ENCODE measurements at regions not wholly inside any gene's neighbourhood (a gene's known extent, or its start where the extent isn't known, plus 50 kb on each side); places are given as distances from the start of the nearest gene placed in this dataset.

DNA sequence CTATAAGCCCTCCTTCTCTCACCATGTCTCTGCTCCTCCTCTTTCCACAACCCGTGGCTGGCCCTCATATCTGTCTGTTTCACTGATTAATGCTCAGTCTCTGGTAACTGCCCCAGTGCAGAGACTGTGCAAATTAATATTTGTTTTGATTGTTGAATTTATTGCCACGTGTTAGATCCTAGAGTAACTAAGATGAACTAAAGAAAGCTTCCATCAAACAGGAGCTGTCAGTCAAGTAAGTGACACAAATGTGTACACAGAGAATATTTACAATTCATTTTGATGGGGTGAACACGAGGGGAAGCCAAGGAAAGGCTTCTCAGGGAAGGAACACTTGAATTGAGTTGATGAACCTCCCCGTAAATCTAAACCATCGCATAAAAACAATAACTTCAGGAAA is 182.5 kb downstream of the BAMBI start:
- H3K4me1 ChIP-seq, result no peaks in the 10 kb centered on the region
- no peak overlapping the region for H3K4me2 ChIP-seq (ENCODE audit: low read length)
- H3K27me3 ChIP-seq (ENCODE audit: control insufficient read depth, insufficient read depth, low read length), result no peaks in the 10 kb centered on the region
- no peaks in the 10 kb centered on the region for H3K9me3 ChIP-seq (ENCODE audit: control insufficient read depth, low read length)
- H3K4me3 ChIP-seq (ENCODE audit: low read depth, low read length), result no peak overlapping the region
- H3K79me2 ChIP-seq, result no peaks in the 10 kb centered on the region
- TF ChIP-seq, protein P1, sequence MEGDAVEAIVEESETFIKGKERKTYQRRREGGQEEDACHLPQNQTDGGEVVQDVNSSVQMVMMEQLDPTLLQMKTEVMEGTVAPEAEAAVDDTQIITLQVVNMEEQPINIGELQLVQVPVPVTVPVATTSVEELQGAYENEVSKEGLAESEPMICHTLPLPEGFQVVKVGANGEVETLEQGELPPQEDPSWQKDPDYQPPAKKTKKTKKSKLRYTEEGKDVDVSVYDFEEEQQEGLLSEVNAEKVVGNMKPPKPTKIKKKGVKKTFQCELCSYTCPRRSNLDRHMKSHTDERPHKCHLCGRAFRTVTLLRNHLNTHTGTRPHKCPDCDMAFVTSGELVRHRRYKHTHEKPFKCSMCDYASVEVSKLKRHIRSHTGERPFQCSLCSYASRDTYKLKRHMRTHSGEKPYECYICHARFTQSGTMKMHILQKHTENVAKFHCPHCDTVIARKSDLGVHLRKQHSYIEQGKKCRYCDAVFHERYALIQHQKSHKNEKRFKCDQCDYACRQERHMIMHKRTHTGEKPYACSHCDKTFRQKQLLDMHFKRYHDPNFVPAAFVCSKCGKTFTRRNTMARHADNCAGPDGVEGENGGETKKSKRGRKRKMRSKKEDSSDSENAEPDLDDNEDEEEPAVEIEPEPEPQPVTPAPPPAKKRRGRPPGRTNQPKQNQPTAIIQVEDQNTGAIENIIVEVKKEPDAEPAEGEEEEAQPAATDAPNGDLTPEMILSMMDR (IDR thresholded peaks at IDR 0.05), result no peak
- H3K9ac ChIP-seq, result no peak overlapping the region
- no peak overlapping the region for H2AFZ ChIP-seq
- H3K36me3 ChIP-seq (ENCODE audit: control insufficient read depth, insufficient read depth, low read length), result no peaks in the 10 kb centered on the region
- H3K27ac ChIP-seq, result no peak overlapping the region

GRCh38 chr10:28862219-28862618 is 184.9 kb downstream of the BAMBI start:
- H3K27me3 ChIP-seq (ENCODE audit: control insufficient read depth, insufficient read depth, low read length), result no peaks in the 10 kb centered on the region
- H3K9ac ChIP-seq, result no peak overlapping the region
- H3K4me1 ChIP-seq, result no peaks in the 10 kb centered on the region
- H3K4me3 ChIP-seq (ENCODE audit: low read depth, low read length), result no peak overlapping the region
- no peaks in the 10 kb centered on the region for H3K79me2 ChIP-seq
- no peaks in the 10 kb centered on the region for H3K9me3 ChIP-seq (ENCODE audit: control insufficient read depth, low read length)
- H3K27ac ChIP-seq, result no peak overlapping the region
- no peak overlapping the region for H2AFZ ChIP-seq
- no peaks in the 10 kb centered on the region for H3K36me3 ChIP-seq (ENCODE audit: control insufficient read depth, insufficient read depth, low read length)
- TF ChIP-seq, protein P1 (IDR thresholded peaks at IDR 0.05), result no peak
- no peak overlapping the region for H3K4me2 ChIP-seq (ENCODE audit: low read length)

DNA sequence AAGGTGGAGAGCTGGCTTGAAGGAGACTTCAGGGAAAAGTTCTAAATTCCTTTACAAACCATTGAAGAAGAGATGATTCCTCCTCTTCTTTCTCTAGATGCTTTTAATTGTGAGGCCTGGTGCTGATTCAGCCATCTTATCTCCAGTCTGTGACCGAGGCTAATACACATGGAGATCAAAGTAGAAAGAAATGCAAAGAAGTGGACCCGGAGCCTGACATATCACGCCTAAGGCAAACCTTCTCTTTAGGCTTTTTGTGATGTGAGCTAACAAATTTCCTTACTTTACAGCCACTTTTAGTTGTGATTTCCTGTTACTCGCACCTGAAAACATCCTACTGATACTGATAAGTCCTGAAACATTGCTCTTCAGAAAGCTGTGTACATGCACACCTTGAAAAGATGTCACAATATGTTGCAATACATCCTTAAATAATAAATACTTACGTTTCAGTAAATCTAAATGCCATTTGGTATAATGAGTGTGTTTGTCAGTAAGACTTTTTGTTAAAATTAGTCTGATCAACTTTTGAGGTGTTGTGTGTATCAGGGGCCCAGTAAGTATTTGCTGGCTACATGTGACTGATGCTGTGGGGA is 192.4 kb downstream of the BAMBI start:
- Histone ChIP-seq H3K9me3 (ENCODE audit: control insufficient read depth, low read length) (no peaks in the 10 kb centered on the region), H3K4me3 (ENCODE audit: low read depth, low read length) (no peak overlapping the region), H2AFZ (no peak overlapping the region), H3K79me2 (no peaks in the 10 kb centered on the region), H3K27me3 (ENCODE audit: control insufficient read depth, insufficient read depth, low read length) (no peaks in the 10 kb centered on the region), H3K9ac (no peak overlapping the region), H3K4me2 (ENCODE audit: low read length) (no peak overlapping the region), H3K36me3 (ENCODE audit: control insufficient read depth, insufficient read depth, low read length) (no peaks in the 10 kb centered on the region), H3K27ac (no peak overlapping the region), H3K4me1 (no peaks in the 10 kb centered on the region)
- TF ChIP-seq, protein P1 (IDR thresholded peaks at IDR 0.05), result no peak

DNA sequence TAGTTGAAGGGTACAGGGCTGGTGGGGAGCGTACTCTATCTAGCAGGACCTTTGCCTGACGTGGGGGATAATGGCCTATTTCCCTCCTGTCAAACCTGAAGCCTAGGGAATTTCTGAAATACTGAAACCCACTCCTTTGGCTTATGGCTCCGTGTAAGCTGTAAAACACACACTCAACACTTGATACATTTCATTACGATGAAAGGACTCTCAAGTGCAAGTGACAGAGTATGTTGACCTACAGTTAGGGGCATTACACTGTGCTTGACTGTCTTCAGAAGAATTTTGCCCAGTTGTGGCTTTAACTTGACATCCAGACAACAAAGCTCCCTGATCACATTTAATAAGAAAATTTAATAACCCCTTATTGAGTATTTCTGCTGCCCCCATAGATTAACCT is 194.3 kb downstream of the BAMBI start:
- TF ChIP-seq, protein P1 (IDR thresholded peaks at IDR 0.05), result no peak
- Histone ChIP-seq H3K27me3 (ENCODE audit: control insufficient read depth, insufficient read depth, low read length) (no peaks in the 10 kb centered on the region), H3K27ac (no peak overlapping the region)

GRCh38 chr10:28872587-28873165 is 195.4 kb downstream of the BAMBI start:
- Histone ChIP-seq H3K4me2 (ENCODE audit: low read length) (no peak overlapping the region), H3K4me1 (no peaks in the 10 kb centered on the region), H2AFZ (no peak overlapping the region), H3K79me2 (no peaks in the 10 kb centered on the region), H3K9ac (no peak overlapping the region), H3K36me3 (ENCODE audit: control insufficient read depth, insufficient read depth, low read length) (no peaks in the 10 kb centered on the region), H3K4me3 (ENCODE audit: low read depth, low read length) (no peak overlapping the region), H3K9me3 (ENCODE audit: control insufficient read depth, low read length) (no peaks in the 10 kb centered on the region), H3K27me3 (ENCODE audit: control insufficient read depth, insufficient read depth, low read length) (no peaks in the 10 kb centered on the region), H3K27ac (no peak overlapping the region)
- TF ChIP-seq, protein P1 (IDR thresholded peaks at IDR 0.05), result no peak

More for the DNA sequence above, 194.3 kb downstream of the BAMBI start:
- Histone ChIP-seq H3K9me3 (ENCODE audit: control insufficient read depth, low read length) (no peaks in the 10 kb centered on the region), H3K9ac (no peak overlapping the region), H2AFZ (no peak overlapping the region), H3K4me2 (ENCODE audit: low read length) (no peak overlapping the region), H3K4me1 (no peaks in the 10 kb centered on the region), H3K79me2 (no peaks in the 10 kb centered on the region), H3K4me3 (ENCODE audit: low read depth, low read length) (no peak overlapping the region), H3K36me3 (ENCODE audit: control insufficient read depth, insufficient read depth, low read length) (no peaks in the 10 kb centered on the region)
